GM21360 (cell line): ENCODE measurements at regions not wholly inside any gene's neighbourhood (a gene's known extent, or its start where the extent isn't known, plus 50 kb on each side); places are given as distances from the start of the nearest gene placed in this dataset.
"Not testable (repeated sequence)": the region's sequence is repeated elsewhere in the genome, so short reads cannot be mapped to it uniquely, and the experiment has no call there.

Experiments used
- ATAC-seq: cut with Tn5 transposase; IDR thresholded peaks from one replicate; pipeline ENCODE4 v1.9.1; 2021; ENCODE audit warnings: mild to moderate bottlenecking, moderate library complexity; ENCODE audit not compliant: unreplicated experiment

GRCh38 chr2:114128725-114129124 is 238.8 kb downstream of the ACTR3 start:
- no peak for ATAC-seq

GRCh38 chr2:114132050-114132449 is 242.2 kb downstream of the ACTR3 start:
- ATAC-seq, result not testable (repeated sequence)

- ATAC-seq, result no peak
Observed at GRCh38 chr2:114134146-114134545, 244.3 kb downstream of the ACTR3 start.

DNA sequence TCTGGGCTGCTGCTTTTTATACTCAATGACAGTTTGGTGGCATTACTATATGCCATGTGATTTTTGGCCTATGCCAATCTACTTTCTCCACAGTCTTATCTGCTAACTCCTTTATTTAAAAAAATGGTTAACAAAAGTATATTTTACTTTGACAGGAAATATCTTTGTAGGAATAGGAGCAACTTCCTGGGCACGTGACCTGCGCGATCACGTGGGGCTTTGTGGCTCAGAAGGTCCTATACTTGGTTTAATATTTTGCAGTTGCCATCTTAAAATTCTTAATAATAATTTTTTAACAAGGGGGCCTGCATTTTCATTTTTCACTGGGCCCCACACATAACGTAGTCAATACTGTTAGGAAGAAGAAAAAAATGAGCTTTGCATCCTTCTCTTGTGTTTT is 249.7 kb downstream of the ACTR3 start:
- no peak for ATAC-seq

DNA sequence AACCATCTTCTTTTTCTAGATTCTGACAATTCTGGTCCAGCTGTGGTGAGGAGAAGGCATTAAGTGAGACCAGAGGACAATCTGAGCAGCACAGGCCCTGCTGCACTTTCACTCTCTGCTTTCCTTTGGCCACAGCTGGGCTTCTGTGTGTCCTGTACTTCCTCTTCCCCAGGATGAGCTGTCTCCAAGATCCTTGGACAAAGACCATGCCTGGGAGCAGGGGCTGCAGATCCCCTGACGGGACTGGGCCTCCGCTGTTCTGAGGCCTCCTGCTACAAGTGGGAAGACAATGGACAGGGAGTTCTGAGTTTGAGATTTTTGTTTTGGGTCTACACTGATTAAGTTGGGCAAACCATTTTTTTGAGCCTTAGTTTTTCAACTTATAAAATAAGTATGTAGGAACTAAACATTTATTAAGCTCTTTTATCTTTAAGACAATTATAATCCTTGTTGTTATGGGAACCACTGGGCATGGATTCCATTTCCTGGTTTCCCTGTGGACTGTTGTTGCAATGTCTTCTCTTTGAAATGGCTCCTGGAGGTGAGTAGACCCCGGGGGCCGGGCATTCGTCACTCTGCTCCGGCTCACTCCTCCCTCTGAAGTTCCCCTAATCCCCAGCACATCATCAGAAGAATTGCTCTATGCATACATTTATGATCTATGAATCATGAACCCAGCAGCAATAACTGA is 266.6 kb downstream of the ACTR3 start:
- ATAC-seq, result no peak

- ATAC-seq, result no peak
Observed at GRCh38 chr2:114157057-114157385, 267.1 kb downstream of the ACTR3 start.

DNA sequence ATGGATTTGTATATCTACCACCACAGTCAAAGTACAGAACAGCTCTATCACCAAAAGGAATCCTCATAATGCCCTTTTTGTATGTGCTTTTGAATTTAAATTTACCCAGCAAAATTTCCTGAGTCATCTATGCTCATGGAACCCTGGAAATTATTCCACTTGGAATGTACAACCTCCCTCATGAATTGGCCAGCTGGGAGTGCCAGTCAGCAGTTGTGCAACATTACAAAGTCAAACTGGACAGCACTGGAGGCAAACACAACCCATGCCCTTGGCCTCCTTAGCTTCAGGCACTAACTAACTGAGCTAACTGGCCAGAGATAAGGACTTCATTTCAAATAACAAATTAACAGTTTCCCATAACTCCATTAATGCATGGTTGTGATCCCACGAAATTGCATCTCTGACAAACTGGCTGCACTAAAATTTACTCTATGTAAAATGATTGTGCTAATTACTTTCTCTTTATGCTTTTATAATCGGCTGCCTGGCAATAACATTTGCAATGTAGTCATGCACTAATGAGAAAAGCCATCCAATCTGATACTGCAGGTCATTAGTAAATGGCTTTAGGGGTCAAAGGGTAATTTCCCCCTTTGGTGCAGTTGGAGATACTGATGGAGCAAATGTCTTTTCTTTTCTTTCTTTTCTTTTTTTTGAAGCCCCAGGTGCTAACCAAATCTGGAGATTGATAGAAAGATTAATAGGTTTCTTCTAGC is 270.5 kb downstream of the ACTR3 start:
- no peak for ATAC-seq

GRCh38 chr2:114161371-114161770 is 271.5 kb downstream of the ACTR3 start:
- no peak for ATAC-seq

GRCh38 chr2:114167799-114168198 is 274.6 kb upstream of the DPP10 start:
- no peak for ATAC-seq

GRCh38 chr2:114170070-114170469 is 272.4 kb upstream of the DPP10 start:
- no peak for ATAC-seq

DNA sequence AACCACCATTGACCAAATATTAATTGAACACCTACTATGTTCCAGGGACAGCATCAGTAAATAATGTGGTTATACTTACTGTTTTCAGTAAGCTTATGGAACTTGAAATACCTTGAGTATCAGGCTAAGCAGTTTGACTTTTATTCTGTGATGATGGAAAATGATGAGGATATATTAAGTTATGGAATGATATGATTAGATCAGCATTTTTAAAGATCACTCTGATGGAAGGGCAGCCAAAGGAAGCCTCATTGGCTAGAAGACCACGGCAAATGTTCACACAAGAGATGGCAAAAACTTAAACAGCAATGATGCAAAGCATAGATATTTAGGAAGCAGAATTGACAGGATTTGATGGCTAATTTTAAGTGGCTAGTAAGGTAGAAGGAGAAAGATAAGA is 266.9 kb upstream of the DPP10 start:
- ATAC-seq, result no peak

GRCh38 chr2:114185501-114185900 is 256.9 kb upstream of the DPP10 start:
- no peak for ATAC-seq

DNA sequence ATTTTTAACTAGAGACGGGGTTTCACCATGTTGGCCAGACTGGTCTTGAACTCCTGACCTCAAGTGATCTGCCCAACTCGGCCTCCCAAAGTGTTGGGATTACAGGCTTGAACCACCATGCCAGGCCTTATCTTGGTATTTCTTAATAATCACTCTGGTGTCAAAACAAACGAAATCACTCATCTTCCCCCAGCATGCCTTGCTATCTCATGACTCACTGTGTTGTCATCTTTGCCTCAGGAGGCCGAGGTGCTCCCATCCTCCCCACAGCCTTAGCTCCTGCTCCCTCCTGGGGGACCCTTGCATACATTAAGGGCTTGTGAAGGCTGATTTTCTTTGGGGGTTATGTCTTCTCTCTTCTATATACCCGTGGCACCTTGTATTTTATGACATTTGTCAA is 250.1 kb upstream of the DPP10 start:
- no peak for ATAC-seq

- ATAC-seq, result no peak
Observed at GRCh38 chr2:114201781-114202180, 240.7 kb upstream of the DPP10 start.

- ATAC-seq, result no peak
Observed at GRCh38 chr2:114203679-114204078, 238.8 kb upstream of the DPP10 start.

- no peak for ATAC-seq
Observed at GRCh38 chr2:114213808-114214207, 228.6 kb upstream of the DPP10 start.

GRCh38 chr2:114218383-114218782 is 224.1 kb upstream of the DPP10 start:
- no peak for ATAC-seq

GRCh38 chr2:114219456-114219855 is 223.0 kb upstream of the DPP10 start:
- no peak for ATAC-seq

- no peak for ATAC-seq
Observed at GRCh38 chr2:114222344-114222743, 220.1 kb upstream of the DPP10 start.

DNA sequence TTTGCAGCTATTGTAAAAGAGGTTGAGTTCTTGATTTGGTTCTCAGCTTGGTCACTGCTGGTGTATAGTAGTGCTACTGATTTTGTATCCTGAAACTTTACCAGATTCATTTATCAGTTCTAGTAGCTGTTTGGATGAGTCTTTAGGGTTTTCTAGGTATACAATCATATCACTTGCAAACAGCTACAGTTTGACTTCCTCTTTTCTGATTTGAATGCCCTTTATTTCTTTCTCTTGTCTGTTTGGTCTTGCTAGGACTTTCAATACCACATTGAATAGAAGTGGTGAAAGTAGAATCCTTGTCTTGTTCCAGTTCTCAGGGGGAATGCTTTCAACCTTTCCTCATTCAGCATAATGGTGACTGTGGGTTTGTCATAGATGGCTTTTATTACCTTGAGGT is 210.5 kb upstream of the DPP10 start:
- no peak for ATAC-seq

- no peak for ATAC-seq
Observed at GRCh38 chr2:114237331-114237730, 205.1 kb upstream of the DPP10 start.

- no peak for ATAC-seq
Observed at GRCh38 chr2:114238910-114239559, 203.4 kb upstream of the DPP10 start.
